ENCODE measurements at regions not wholly inside any gene's neighbourhood (a gene's known extent, or its start where the extent isn't known, plus 50 kb on each side); places are given as distances from the start of the nearest gene placed in this dataset.

DNA sequence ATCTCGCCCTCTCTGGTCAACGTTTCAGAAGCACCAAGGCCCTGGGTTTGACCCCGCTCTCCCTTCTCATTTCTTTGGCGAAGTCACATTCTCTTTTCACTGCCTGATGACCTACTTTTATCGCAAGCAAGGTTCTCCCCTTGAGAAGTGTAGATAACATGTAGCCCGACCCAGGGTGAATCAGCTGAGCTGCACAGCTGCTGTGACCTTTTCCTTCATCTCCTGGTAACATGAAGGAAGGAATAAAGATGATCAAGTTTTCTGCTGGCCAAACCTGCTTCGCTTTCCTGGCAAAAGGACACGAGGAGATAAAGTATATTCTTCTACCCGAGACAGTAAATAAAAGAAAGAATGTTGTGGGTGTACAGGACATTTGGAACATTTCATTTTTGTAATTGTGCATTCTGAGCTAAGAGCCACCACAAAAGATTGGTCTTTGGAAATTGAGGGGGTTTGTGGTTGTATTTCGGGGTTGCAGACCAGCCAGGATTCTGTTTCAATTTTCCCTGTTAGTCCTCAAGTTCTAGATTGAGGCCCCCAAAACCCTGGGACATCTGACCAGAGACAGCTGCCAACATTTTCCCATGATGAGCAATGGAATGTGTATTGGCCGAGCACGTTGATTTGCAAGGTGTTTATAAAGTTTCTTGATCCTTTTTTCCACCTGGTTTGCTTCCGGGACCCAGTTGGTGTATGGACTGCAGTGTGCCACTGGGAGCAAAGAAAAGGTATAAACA lies 155.1 kb upstream of the ZNF462 start:
- TF ChIP-seq, protein P1, sequence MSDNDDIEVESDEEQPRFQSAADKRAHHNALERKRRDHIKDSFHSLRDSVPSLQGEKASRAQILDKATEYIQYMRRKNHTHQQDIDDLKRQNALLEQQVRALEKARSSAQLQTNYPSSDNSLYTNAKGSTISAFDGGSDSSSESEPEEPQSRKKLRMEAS (IDR thresholded peaks at IDR 0.05; ENCODE audit: insufficient read depth, insufficient read length): no peak
- TF ChIP-seq GATA2 (IDR thresholded peaks at IDR 0.05; ENCODE audit: insufficient read depth, insufficient read length, low read depth, low read length) (no peak), FOS (IDR thresholded peaks at IDR 0.05; ENCODE audit: borderline replicate concordance, insufficient read depth, low read length) (no peak), POLR2A (IDR thresholded peaks at IDR 0.05; ENCODE audit: low read depth, low read length) (no peak), POLR2AphosphoS5 (IDR thresholded peaks at IDR 0.05; ENCODE audit: insufficient read depth, low read depth, low read length) (no peak), EZH2 (IDR thresholded peaks at IDR 0.05; ENCODE audit: borderline replicate concordance, low read depth, low read length, severe bottlenecking) (no peak), JUN (IDR thresholded peaks at IDR 0.05; ENCODE audit: borderline replicate concordance, insufficient read depth, insufficient read length, low read depth) (no peak), CTCF (IDR thresholded peaks at IDR 0.05; ENCODE audit: extremely low read depth in 1 of 2, insufficient read depth in 1 of 2, low read depth in 1 of 2, low read length in 2 of 2) (no peak), MYC (IDR thresholded peaks at IDR 0.05; ENCODE audit: low read depth, low read length) (no peak)
- no peak overlapping the region for H3K9ac ChIP-seq (replicated peaks; ENCODE audit: extremely low read depth, insufficient read depth, low read length)

More for the DNA sequence above, 155.1 kb upstream of the ZNF462 start:
- intact Hi-C loops (cut with micrococcal nuclease) (no loop called here), dilution Hi-C loops (cut with MboI; ENCODE audit: extremely low pct_ligation_motif_present, low sequenced_read_pairs) (no loop called here)
- Histone ChIP-seq H3K9me3 (replicated peaks; ENCODE audit: control insufficient read depth, insufficient read depth, low read length) (no peaks in the 10 kb centered on the region), H2AFZ (ENCODE audit: low read depth, low read length) (no peak overlapping the region), H3K4me1 (ENCODE audit: control insufficient read depth, extremely low read depth, insufficient read depth, low read length) (no peaks in the 10 kb centered on the region), H3K79me2 (ENCODE audit: control insufficient read depth, insufficient read depth, low read length) (no peaks in the 10 kb centered on the region), H3K36me3 (ENCODE audit: control insufficient read depth in 2 of 2, extremely low read depth in 1 of 2, insufficient read depth in 2 of 2, low read length in 2 of 2) (no peaks in the 10 kb centered on the region), H3K4me3 (replicated peaks in 1 of 3; ENCODE audit: insufficient read depth in 1 of 3, low read depth in 1 of 3, low read length in 3 of 3) (no peak overlapping the region), H3K27ac (ENCODE audit: insufficient read depth, low read depth, low read length) (no peak overlapping the region), H3K9me1 (replicated peaks; ENCODE audit: control insufficient read depth, extremely low read depth, insufficient read depth, low read length) (no peaks in the 10 kb centered on the region), H4K20me1 (replicated peaks; ENCODE audit: control insufficient read depth, extremely low read depth, insufficient read depth, low read length) (no peaks in the 10 kb centered on the region), H3K4me2 (ENCODE audit: insufficient read depth, low read length) (no peak overlapping the region), H3K27me3 (ENCODE audit: control insufficient read depth in 2 of 2, insufficient read depth in 2 of 2, low read length in 2 of 2) (no peaks in the 10 kb centered on the region)
- FAIRE-seq (no peak), DNase-seq (ENCODE audit: low read depth, low spot score) (no peak)
- POLR2A ChIA-PET: no interaction called here
- BruUV-seq (replicated peaks): no TSS peak
- CTCF ChIA-PET: no interaction called here
